GM18870 (cell line): ENCODE measurements at regions not wholly inside any gene's neighbourhood (a gene's known extent, or its start where the extent isn't known, plus 50 kb on each side); places are given as distances from the start of the nearest gene placed in this dataset.
"Not testable (repeated sequence)": the region's sequence is repeated elsewhere in the genome, so short reads cannot be mapped to it uniquely, and the experiment has no call there.

ENCODE experiments used
- ATAC-seq: cut with Tn5 transposase; IDR thresholded peaks from one replicate; pipeline ENCODE4 v1.9.1; 2021; ENCODE audit warnings: moderate library complexity; ENCODE audit not compliant: unreplicated experiment

DNA sequence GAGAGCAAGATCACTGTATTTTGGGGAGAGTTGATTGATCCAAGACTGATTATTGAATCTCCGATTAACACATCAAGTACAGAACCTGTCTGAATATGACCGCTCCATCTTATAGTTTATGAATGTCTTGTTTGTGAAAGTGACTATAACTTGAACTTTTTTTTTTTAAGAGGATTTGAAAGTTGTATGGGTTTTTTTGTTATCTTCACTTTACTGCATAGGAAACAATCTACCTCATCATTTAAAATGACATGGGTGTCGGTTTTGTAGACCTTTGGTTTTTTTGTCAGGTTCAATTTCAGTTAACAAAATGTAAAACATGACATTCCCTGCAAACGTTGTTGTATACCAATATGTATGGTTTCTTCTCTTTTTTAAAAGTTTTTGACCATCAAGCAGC is 103.0 kb upstream of the NUDT6 start:
- ATAC-seq: no peak

DNA sequence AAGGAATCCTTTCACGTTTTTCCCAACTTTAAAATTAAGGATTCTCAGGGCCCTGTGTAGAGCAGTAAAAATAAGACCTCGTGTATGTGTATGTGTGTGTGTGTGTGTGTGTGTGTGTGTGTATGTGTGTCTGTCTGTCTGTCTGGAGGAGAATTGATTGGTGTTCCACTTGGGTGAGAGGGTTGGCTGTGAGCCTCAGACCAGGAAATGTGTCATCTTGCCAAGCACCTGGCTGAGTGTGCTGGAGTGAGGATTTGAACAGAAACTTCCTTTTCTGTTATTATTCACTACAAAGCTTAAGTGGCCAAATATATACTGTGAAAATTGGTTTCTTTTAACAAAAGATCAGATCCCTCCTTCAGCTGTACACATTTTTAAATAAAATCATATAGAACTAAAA is 103.6 kb upstream of the NUDT6 start:
- not testable (repeated sequence) for ATAC-seq

DNA sequence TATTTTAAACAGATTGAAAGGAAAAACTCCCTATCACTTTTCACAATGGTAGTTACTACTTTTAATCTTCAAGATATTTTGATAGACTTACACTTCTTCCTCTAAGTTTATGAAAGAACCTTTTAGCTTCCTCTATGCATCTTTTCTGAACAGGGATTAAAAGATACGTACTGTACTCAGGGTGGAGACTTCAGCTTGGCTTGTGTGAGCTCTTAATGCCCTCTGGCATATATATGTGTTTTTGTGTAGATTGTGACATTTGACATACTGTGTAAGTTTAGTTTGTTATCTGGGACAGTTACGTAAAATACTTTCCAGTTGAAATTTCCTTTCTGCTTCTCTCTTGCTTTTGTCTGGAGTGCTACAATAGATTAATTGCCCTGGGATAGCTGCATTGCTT is 109.3 kb upstream of the NUDT6 start:
- no peak for ATAC-seq

DNA sequence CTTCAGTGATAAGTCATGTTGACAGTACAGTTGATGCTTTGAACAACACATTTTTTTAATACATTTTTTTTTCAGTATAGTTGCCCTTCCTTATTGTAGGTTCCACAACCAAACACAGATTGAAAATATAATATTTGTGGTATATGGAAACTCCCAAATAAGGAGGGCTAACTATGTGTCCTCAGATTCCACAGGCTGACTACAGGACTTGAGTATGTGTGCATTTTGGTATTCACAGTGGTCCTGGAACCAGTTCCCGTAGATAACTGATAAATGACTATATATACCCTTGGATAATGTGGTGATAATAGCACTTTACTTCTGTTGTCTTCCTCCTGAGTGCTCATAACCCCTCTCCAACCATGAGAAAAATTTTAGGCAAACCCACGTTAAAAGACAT is 111.6 kb upstream of the NUDT6 start:
- ATAC-seq: no peak

DNA sequence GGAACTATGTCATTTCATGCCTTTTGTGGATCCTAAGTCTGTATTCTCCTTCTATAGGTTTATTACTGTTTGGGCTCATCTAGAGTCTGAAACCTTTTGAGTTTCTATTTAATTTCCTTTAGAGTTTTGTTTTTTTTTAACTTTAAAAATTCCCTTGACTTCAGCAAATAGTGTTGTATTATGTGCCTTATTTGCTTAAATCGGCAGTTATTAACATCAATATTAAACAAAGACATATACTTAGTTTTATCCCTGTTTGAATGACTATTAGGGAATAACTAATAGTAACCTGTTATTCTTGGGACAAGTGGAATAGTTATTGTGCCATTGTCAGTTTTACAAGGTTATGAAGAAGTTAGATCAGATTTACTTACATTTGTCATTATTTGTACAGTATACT is 112.8 kb upstream of the NUDT6 start:
- no peak for ATAC-seq

DNA sequence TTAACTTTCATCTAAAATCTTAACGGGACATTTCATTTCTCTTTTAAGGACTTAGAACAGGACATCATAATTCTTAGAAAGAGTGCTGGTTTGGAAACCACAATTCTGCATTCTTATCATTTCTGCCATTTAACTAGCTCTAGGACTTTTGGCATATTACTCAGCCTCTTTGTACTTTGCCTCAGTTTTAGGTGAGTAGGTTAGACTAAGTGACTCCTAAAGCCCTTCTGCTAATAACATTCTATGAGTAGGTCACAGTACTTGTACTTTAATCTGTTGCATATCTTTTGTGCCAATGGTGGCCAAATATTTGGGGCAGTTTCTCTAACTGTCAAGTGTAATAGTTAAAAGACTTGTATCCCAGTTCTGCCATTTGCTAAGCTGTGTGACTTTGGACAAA is 115.4 kb upstream of the NUDT6 start:
- ATAC-seq: no peak

DNA sequence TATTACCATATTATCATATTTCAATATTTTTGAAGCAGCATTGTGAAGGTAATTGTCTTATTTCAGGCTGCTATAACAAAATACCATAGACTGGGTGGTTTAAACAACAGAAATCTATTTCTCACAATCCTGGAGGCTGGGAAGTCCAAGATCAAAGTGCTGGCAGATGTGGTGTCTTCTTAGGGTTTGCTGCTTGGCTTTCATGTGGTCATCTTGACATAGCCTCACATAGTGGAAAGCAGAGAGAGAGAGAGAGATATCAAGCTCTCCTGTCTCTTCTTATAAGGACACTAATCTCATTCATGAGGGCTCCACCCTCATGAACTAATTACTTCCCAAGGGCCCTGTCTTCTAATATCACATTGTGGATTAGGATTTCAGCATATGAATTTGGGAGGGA is 119.7 kb upstream of the NUDT6 start:
- no peak for ATAC-seq

DNA sequence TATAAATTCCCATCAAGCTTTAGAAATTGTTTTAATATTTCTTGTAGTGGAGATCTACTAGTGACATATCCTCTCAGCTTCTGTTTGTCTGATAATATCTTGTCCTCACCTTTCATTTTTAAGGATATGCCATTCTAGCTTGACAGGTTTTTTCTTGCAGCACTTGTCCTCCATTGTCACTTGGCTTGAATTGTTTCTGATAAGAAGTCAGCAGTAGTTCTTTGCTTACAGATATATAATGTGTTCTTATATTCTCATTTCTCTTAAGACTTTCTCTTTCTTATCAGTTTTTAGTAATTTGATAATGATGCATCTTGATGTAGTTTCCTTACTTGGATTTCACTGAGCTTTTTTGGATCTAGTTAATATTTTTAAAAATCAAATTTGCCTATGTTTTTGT is 120.6 kb upstream of the NUDT6 start:
- no peak for ATAC-seq

DNA sequence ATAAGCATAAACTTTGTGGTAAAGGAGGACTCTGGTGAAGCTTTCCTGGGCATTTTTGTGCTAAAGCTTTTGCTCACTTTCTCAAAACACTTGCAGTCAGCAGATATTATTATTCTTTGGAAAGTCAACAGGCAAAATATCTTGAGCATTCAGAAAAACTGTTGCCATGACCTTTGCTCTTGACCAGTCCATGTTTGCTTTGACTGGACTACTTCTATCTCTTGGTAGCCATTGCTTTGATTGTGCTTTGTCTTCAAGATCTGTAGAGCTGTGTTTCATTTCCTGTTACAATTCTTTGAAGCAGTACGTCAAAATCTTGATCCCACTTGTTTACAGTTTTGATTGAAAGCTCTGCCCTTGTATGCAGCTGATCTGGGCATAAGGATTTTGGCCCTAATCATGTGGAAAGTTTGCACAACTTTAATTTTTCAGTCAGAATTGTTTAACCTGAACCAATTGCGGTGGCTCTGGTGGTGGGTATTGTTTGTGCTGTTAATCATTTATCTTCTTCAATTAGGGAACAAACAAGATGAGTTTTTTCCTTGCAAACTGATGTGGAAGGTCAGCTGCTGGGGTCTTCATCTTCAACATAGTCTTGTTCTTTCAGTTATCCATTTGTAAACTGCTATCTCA is 121.5 kb upstream of the NUDT6 start:
- no peak for ATAC-seq

DNA sequence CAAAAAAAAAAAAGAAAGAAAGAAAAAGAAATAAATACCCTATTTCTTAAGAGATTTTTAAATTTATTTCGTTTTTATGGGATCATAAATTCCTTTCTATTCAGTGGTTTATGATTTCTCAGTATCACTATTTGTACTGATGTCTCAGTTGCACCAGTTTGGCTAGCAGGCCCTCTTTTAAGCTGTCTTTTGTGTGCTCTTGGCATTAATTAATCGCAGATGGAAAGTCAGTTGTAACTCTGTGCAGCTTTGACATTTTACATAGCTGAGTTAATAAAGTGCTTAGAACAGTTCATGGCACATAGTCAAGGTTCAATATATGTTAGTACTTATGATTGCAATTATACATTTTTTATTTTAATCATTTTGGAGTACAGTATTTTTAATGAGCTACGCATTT is 123.7 kb upstream of the NUDT6 start:
- ATAC-seq: no peak

DNA sequence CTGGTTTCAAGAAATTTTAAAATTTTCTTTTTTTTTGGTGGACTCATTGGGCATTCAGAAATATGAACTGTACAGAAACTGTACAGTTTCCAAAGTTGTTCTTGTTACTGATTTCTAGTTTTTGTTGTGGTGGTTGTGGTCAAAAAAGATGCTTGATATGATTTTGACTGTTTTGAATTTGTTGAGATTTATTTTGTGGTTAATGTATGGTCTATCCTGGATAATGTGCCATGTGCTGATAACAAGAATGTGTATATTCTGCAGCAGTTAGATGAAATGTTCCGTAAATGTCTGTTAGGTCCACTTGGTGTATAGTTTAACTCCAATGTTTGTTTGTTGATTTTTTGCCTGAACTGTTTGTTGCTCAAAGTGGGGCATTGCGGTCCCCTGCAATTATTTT is 127.6 kb upstream of the NUDT6 start:
- ATAC-seq: no peak

DNA sequence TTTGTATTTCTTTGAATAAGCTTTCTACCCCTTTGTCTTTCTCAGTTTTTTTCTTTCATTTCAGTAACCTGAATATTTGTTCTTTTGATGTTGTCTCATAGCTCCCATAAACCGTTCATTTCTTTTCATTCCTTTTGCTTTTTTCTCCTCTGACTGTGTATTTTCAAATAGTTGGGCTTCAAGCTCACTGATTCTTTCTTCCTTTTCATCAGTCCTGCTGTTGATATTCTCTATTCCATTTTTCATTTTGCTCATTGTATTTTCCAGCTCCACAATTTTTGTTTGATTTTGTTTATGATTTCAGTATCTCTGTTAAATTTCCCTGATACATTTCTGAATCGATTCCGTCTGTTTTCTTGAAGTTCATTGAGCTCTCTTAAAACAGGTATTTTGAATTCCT is 129.6 kb upstream of the NUDT6 start:
- ATAC-seq: no peak

DNA sequence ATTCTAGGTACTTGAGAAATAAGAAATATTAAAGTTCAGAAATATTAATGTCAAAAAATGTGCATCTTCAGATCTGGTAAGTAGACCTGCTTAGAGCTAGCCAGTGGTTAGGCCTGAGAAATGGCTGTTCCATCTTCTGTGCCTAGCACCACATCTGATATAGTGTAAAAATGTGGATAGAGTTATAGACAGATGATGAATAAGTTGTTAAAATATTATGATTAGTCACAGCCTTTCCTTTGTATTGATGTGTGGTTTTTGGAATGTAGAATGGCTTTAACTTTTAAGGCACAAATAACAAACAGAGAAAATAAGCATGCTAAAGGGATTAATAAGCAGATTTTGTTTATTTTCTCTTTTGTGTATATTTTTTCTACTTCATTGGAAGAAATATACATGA is 133.5 kb upstream of the NUDT6 start:
- no peak for ATAC-seq

DNA sequence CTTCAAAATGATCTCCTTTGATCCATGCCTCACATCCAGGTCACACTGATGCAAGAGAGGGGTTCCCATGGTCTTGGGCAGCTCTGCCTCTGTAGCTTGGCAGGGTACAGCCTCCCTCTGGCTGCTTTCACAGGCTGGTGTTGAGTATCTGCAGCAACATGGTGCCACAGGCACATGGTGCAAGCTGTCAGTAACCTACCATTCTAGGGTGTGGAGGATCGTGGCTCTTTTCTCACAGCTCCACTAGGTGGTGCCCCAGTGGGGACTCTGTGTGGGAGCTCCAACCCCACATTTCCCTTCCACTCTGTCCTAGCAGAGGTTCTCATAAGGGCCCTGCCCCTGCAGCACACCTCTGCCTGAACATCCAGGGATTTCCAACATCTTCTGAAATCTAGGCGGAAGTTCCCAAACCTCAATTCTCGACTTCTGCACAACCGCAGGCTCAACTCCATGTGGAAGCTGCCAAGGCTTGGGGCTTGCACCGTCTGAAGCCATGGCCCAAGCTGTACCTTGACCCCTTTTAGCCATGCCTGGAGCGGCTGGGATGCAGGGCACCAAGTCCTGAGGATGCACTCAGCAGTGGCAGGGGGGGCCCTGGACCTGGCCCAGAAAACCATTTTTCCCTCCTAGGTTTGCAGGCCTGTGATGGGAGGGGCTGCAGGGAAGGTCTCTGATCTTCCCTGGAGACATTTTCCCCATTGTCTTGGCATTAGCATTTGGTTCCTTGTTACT is 137.8 kb upstream of the NUDT6 start:
- no peak for ATAC-seq

DNA sequence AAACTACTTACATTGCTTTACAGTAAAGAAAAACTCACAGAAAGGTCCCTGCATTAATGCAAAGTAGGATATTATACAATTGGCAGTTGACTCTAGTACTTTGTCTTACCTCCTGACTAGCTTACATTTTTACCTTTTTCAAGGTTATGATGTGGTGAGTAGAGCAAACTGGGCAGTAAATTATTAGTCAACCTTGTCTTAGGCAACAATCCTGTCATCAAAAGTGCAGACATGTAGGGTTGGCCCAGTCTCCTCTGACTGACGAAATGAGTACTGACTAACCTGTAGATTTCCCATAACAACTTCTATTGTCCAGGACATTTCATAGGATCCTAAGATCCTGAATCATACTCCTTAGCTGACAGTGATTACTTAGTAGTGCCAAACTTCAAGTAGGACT is 142.0 kb upstream of the NUDT6 start:
- no peak for ATAC-seq

DNA sequence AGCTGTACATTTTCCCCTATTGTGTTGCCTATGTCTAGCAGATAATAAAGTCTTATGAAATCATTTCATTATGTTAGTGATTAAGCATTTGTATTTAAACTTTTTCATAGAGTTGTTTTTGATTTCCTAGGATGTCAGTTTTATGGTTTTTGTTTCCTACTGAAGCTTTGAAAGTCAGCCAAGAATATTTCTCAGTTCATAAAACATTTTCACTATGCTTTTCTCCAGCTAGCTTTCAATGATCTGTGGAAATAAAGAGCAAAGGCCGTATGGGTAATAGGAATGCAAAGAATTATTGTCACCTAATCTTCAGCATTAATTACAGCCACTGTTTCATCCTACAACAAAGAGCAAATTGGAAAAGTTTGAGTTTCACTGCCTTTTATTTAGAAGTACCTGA is 145.7 kb upstream of the NUDT6 start:
- ATAC-seq: no peak

DNA sequence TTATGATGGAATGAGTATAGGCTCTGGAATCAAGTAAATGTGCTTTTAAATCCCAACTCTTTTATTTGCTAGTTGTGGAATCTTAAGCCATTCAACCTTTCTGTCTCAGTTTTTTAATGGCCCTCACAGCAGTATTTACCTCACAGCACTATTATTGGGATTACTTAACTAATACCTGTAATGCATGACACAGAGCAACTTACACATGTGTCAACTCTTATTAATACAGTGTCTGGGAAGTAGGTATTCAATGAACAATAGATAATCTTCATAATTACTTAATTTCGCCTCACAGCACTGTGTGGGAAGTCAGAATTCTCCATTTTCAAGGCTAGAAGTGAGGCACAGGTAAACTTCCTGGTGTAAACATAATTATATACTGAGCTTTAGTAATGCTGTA is 149.7 kb upstream of the NUDT6 start:
- ATAC-seq: no peak

DNA sequence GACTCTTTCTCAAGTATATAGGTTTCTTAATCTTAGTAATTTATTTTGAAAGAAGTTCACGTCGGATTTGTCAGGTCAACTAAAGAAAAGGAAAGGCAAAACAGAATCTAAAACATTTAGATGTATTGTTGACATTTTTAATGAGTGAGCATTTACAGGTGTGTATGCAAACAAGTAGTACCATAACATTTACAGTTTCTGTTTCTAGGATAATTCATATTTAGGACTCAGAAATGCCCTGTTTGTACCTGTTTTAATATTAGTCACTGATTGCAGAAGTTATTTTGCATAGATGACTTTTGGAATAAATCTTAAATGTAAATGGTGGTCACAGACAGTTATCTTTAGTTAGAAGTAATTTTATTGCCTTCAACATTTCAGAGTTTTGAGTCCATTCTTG is 151.3 kb upstream of the NUDT6 start:
- no peak for ATAC-seq

DNA sequence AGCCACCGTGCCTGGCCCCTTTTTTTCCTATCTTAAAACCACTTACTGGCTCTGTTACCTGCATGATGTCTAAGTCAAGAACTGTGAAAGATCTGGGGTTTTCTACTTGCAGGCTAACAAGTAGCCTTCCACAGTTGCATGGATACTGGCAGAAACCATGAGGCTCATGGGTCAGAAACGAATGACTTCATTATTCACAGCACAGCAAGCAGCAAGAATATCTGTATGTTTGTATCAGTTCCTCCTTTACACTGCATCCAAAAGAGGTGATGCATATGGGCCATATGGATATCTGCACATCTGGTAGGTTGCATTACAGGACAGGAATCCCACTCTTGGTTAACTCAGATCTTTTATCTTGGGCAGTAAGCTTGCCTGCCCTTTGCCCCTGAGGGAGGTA is 154.9 kb upstream of the NUDT6 start:
- no peak for ATAC-seq

DNA sequence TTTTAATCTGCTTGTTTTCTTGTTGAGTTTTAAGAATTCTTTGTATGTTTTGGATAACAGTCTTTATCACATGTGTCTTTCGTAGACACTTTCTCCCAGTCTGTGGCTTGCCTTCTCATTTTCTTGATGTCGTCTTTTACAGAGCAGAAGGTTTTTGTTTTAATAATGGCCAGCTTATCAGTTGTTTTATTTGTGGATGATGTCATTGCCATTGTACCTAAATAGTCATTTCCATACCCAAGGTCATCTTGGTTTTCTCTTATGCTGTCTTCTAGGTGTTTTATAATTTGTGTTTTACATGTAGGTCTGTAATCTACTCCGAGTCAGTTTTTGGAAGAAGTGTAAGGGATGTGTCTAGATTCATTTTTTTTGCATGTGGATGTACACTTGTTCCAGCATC is 159.6 kb upstream of the NUDT6 start:
- ATAC-seq: no peak

DNA sequence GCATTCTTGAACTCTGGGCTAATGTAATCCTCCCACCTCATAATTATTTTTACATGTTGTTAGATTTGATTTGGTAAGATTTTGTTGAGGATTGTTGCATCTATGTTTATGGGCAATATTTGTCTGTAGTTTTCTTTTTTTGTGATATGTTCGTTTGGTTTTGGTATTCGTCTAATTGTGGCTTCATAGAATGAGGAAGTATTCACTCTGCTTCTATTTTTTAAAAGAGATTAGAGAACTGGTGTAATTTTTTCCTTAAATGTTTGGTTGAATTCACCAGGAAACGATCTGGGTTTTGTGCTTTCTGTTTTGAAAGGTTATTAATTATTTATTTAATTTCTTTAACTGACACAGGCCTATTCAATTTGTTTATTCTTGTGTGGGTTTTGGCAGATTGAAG is 161.2 kb upstream of the NUDT6 start:
- no peak for ATAC-seq

DNA sequence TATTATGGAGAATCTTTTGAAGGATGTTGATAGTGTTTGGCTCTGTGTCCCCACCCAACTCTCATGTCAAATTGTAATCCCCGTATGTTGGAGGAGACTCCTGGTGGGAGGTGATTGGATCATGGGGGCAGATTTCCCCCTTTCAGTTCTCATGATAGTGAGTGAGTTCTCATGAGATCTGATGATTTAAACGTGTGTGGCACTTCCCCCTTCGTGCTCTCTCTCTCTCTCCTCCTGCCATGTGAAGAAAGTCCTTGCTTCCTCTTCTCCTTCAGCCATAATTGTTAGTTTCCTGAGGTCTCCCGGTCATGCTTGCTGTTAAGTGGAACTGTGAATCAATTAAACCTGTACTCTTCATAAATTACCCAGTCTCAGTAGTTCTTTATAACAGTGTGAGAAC is 166.1 kb upstream of the NUDT6 start:
- no peak for ATAC-seq

DNA sequence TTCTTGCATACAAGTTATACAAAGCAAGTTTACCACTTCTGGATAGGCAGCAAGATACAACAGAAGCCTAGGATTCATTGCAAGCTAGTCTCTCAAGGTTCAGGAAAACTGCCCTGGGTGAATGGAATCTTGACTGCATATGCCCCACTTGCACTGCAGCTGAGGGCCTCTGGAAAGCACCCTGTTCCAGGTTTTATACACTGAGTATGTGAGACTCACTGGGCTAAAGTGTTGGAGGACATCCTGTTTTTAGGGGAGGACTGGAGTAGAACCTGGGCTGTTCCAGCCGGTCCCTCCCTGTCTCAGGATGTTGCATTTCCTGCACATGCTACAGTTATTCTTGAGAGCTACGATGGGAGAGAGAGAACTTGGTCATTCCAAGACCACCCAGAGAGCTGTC is 168.5 kb upstream of the NUDT6 start:
- ATAC-seq: no peak
